Progenitor cell of endocrine pancreas (in vitro differentiated cells): ENCODE measurements at regions not wholly inside any gene's neighbourhood (a gene's known extent, or its start where the extent isn't known, plus 50 kb on each side); places are given as distances from the start of the nearest gene placed in this dataset.
A peak's percentile ranks its signal among the peaks of the same experiment; 100 is the strongest.

Experiments used
- DNase-seq: peaks from one replicate; pipeline ENCODE4 v3.0.0; 2021; ENCODE audit warnings: low spot score; ENCODE audit not compliant: unreplicated experiment
- H3K27ac Mint-ChIP-seq: 2 replicates; pipeline ENCODE4 v1.8.0; 2021; ENCODE audit warnings: mild to moderate bottlenecking, moderate library complexity, mixed read lengths
- H3K27me3 Mint-ChIP-seq: 2 replicates; pipeline ENCODE4 v1.8.0; 2021; ENCODE audit warnings: mixed read lengths
- H3K36me3 Mint-ChIP-seq: 2 replicates; pipeline ENCODE4 v1.8.0; 2022; ENCODE audit warnings: mixed read lengths; ENCODE audit not compliant: insufficient read depth
- H3K4me1 Mint-ChIP-seq: 2 replicates; pipeline ENCODE4 v1.8.0; 2021; ENCODE audit warnings: low read depth, mixed read lengths
- H3K4me3 Mint-ChIP-seq: 2 replicates; pipeline ENCODE4 v1.8.0; 2021; ENCODE audit warnings: low read depth, mild to moderate bottlenecking, moderate library complexity, mixed read lengths
- H3K9me3 Mint-ChIP-seq: 2 replicates; pipeline ENCODE4 v1.8.0; 2021; ENCODE audit warnings: low read depth, mixed read lengths
- CTCF ChIP-seq: fragments of 200-600 bp; sonication (generic); IDR thresholded peaks from one replicate; pipeline ENCODE4 v1.5.0; 2021; ENCODE audit warnings: antibody characterized with exemption, mild to moderate bottlenecking; ENCODE audit not compliant: unreplicated experiment

DNA sequence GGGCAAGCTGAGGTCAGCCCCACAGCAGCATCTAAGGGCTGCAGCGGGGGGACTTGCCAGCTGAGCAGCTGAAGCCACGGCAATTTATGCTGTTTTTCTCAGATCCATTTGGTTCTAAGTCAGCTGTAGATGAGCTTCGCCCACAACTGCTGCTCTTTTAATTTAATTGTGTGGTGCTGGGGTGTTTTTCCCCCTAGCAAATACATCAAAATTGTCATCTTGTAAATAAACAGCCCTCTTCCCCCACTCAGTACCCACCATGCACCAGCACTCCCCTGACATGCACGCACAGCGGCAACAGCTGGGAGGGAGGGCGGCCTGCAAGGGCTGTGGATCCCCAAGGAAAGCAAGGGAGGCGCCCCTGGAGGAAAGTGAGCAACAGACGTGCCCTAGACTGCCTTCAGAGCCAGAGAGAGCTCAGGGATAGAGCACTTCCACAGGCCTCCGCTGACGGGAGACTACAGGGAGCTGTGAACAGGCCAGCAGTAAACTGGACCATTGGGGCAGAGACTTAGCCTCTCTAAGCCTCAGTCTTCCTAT is 149.5 kb downstream of the TMEM132E start:
- no peak for TF ChIP-seq CTCF
- Mint-ChIP-seq H3K36me3 (no peaks in the 10 kb centered on the region), H3K9me3 (peaks cover 9% of the 10 kb centered on the region), H3K27ac (no peak overlapping the region), H3K27me3 (no peaks in the 10 kb centered on the region), H3K4me1 (peaks cover 12% of the 10 kb centered on the region), H3K4me3 (no peak overlapping the region)
- DNase-seq, result no peak

GRCh38 chr17:34727601-34728000 is 148.2 kb downstream of the TMEM132E start:
- H3K27me3 Mint-ChIP-seq, result peaks cover 2% of the 10 kb centered on the region
- peaks cover 12% of the 10 kb centered on the region for H3K4me1 Mint-ChIP-seq
- no peaks in the 10 kb centered on the region for H3K36me3 Mint-ChIP-seq
- H3K4me3 Mint-ChIP-seq, result no peak overlapping the region
- TF ChIP-seq CTCF, result no peak
- peaks cover 9% of the 10 kb centered on the region for H3K9me3 Mint-ChIP-seq
- DNase-seq, result no peak
- H3K27ac Mint-ChIP-seq, result no peak overlapping the region

- TF ChIP-seq CTCF, result no peak
- peaks cover 4% of the 10 kb centered on the region for H3K27me3 Mint-ChIP-seq
- no peak for DNase-seq
- H3K9me3 Mint-ChIP-seq, result peaks cover 5% of the 10 kb centered on the region
- no peak overlapping the region for H3K27ac Mint-ChIP-seq
- no peaks in the 10 kb centered on the region for H3K36me3 Mint-ChIP-seq
- H3K4me3 Mint-ChIP-seq, result no peak overlapping the region
- peaks cover 12% of the 10 kb centered on the region for H3K4me1 Mint-ChIP-seq
Measured at GRCh38 chr17:34726536-34727384, 147.4 kb downstream of the TMEM132E start.

- Mint-ChIP-seq H3K4me3 (no peak overlapping the region), H3K4me1 (peaks cover 13% of the 10 kb centered on the region), H3K27me3 (peaks cover 4% of the 10 kb centered on the region)
Measured at GRCh38 chr17:34725725-34726124, 146.3 kb downstream of the TMEM132E start.

DNA sequence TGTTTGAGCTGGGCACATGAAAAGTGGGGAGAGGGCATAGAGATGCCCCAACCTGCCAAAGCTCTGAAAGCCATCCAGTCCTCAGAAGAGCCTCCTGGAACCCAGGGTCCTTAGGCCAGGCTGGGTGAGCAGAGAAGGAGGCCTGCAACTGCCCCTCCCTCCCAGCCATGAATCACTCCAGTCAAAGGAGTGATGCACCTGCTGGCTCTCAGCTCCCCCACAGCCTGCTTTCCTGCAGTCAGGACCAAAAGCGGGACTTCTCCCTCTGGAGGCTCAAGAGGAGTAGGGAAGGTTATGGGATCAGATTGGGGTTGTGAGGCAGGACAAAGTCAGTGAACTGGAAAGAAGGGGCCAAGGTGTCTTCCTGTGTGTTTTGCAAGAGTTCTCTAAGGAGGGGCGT is 145.6 kb downstream of the TMEM132E start:
- Mint-ChIP-seq H3K4me1 (peaks cover 13% of the 10 kb centered on the region), H3K9me3 (no peaks in the 10 kb centered on the region), H3K27ac (peak overlapping the region; percentile 78), H3K27me3 (peaks cover 8% of the 10 kb centered on the region), H3K36me3 (no peaks in the 10 kb centered on the region), H3K4me3 (peak overlapping the region; percentile 12)
- no peak for DNase-seq
- no peak for TF ChIP-seq CTCF

More at GRCh38 chr17:34725725-34726124, 146.3 kb downstream of the TMEM132E start:
- Mint-ChIP-seq H3K9me3 (no peaks in the 10 kb centered on the region), H3K36me3 (no peaks in the 10 kb centered on the region), H3K27ac (no peak overlapping the region)
- no peak for TF ChIP-seq CTCF
- no peak for DNase-seq
